ENCODE measurements at regions not wholly inside any gene's neighbourhood (a gene's known extent, or its start where the extent isn't known, plus 50 kb on each side); places are given as distances from the start of the nearest gene placed in this dataset.
A peak's percentile ranks its signal among the peaks of the same experiment; 100 is the strongest.

GRCh38 chr10:128530301-128530700, 404.1 kb upstream of the MKI67 start:
- no peaks in the 10 kb centered on the region for H3K79me2 ChIP-seq (ENCODE audit: insufficient read depth, low read length)
- in situ Hi-C loops (cut with HindIII; ENCODE audit: extremely low pct_ligation_motif_present, low pct_unique_long_range_greater_than_20kb) (loop anchor here (5.0 to 25.0 kb wide), 2 partner anchors 263 to 443 kb away; no protein-coding TSS in a partner anchor), intact Hi-C loops (cut with micrococcal nuclease; ENCODE audit: unreplicated experiment) (loop anchor here (1.0 kb wide), 1 partner anchor 266 kb away; no protein-coding TSS in a partner anchor)
- no peak overlapping the region for H2AFZ ChIP-seq (ENCODE audit: low read length)
- no peak overlapping the region for H3K9ac ChIP-seq (ENCODE audit: insufficient read depth, low read depth, low read length)
- no peak overlapping the region for H3K4me3 ChIP-seq (replicated peaks in 1 of 3; ENCODE audit: insufficient read depth in 1 of 3, low read depth in 2 of 3, low read length in 3 of 3)
- TF ChIP-seq ATF5 (CRISPR knock-in tag; IDR thresholded peaks at IDR 0.05; ENCODE audit: low read depth) (no peak), NR0B2 (CRISPR knock-in tag; IDR thresholded peaks at IDR 0.05) (no peak), SMARCC2 (IDR thresholded peaks at IDR 0.05) (no peak), HOXA5 (CRISPR knock-in tag; IDR thresholded peaks at IDR 0.05) (no peak), BATF2 (CRISPR knock-in tag; IDR thresholded peaks at IDR 0.05) (no peak), ZNF33B (CRISPR knock-in tag; IDR thresholded peaks at IDR 0.05) (no peak), ZSCAN22 (CRISPR knock-in tag; IDR thresholded peaks at IDR 0.05) (no peak), ZBTB46 (CRISPR knock-in tag; IDR thresholded peaks at IDR 0.05; ENCODE audit: borderline replicate concordance) (no peak), MZF1 (CRISPR knock-in tag; IDR thresholded peaks at IDR 0.05; ENCODE audit: borderline replicate concordance) (no peak), ZIK1 (CRISPR knock-in tag; IDR thresholded peaks at IDR 0.05; ENCODE audit: borderline replicate concordance, low read depth) (no peak), PHF21A (CRISPR knock-in tag; IDR thresholded peaks at IDR 0.05) (no peak), ZNF605 (CRISPR knock-in tag; IDR thresholded peaks at IDR 0.05) (no peak), SAFB2 (CRISPR knock-in tag; IDR thresholded peaks at IDR 0.05; ENCODE audit: borderline replicate concordance, low read depth) (no peak), SMC3 (IDR thresholded peaks at IDR 0.05; ENCODE audit: low read length) (peak; percentile 29; the same call in 1 of the 2 replicates), ZNF891 (CRISPR knock-in tag; IDR thresholded peaks at IDR 0.05) (no peak), CTCF (CRISPR knock-in tag; IDR thresholded peaks at IDR 0.05) (peak; percentile 31), ZNF501 (CRISPR knock-in tag; IDR thresholded peaks at IDR 0.05) (no peak)
- BruUV-seq (replicated peaks), result no TSS peak
- ChIA-PET POLR2A (no interaction called here), CTCF (ENCODE audit: low intra/inter-chr PET ratio, low total read pairs) (interaction anchor here (1.2 to 1.6 kb wide), 3 partner anchors 206 to 266 kb away, joined by 3 to 6 read pairs (median 6); no protein-coding TSS in a partner anchor)
- DNase-seq (ENCODE audit: low spot score) (no peak), ATAC-seq (no peak), FAIRE-seq (peak; percentile 61)
- H3K27ac ChIP-seq (ENCODE audit: extremely low read length, insufficient read depth, low read length), result no peak overlapping the region
- no peaks in the 10 kb centered on the region for H3K9me3 ChIP-seq (ENCODE audit: low read length)
- 15% methylated on average over 5 of the region's 5 CpGs for WGBS (ENCODE audit: low lambda C conversion rate)
- H3K36me3 ChIP-seq (replicated peaks in 1 of 2; ENCODE audit: control insufficient read depth in 1 of 2, insufficient read depth in 2 of 2, low read length in 2 of 2), result no peaks in the 10 kb centered on the region
- peaks cover 1 to 58% of the 10 kb centered on the region in 2 experiments; a peak in 4 of 5 replicates for H3K27me3 ChIP-seq (ENCODE audit: control insufficient read depth in 1 of 2, insufficient read depth in 2 of 2, low read length in 2 of 2)
- no peaks in the 10 kb centered on the region for H3K4me1 ChIP-seq (ENCODE audit: insufficient read depth, low read length)
- no peaks in the 10 kb centered on the region for H4K20me1 ChIP-seq (ENCODE audit: insufficient read depth, low read length)
- no peak overlapping the region for H3K4me2 ChIP-seq (ENCODE audit: low read depth, low read length)

Measured in HepG2 (cell line).